T-cell (primary cell): ENCODE measurements at regions not wholly inside any gene's neighbourhood (a gene's known extent, or its start where the extent isn't known, plus 50 kb on each side); places are given as distances from the start of the nearest gene placed in this dataset.
A peak's percentile ranks its signal among the peaks of the same experiment; 100 is the strongest.

Experiments
- ATAC-seq, 4 experiments: fragments of 200-7000 bp in 3 of 4; fragments of 150-1000 bp in 1 of 4; cut with Tn5 transposase; replicated peaks in 1 of 4; 1 replicate in 3 of 4; 2 replicates in 1 of 4; pipeline ENCODE4 v1.10.0; 2021; ENCODE audit warnings: moderate library complexity in 3 of 4, mild to moderate bottlenecking in 2 of 4, moderate number of reproducible peaks in 1 of 4
- CTCF ChIA-PET, 2 donors: fragments of 300-600 bp; sonication (Branson Sonifier 250); formaldehyde crosslinking; loops; one replicate each; lab custom pipeline; 2022; ENCODE audit warnings: antibody characterized with exemption in 2 of 2; lab: Charles Lee
- POLR2A ChIA-PET, 2 donors: fragments of 300-600 bp; sonication (Branson Sonifier 250); formaldehyde crosslinking; loops; one replicate each; lab custom pipeline; 2022; ENCODE audit warnings: antibody characterized with exemption in 2 of 2; lab: Charles Lee
- DNase-seq, 35 experiments: peaks; one replicate each; pipeline versions ENCODE4 v3.0.0 to v3.0.0-alpha.2; 2013 to 2023
- H3K27ac ChIP-seq: one replicate; pipeline ENCODE4 v1.5.1; 2013; ENCODE audit warnings: low read length
- H3K27me3 ChIP-seq, 2 experiments: replicated peaks in 1 of 2; 1 replicate in 1 of 2; 2 replicates in 1 of 2; pipeline versions ENCODE4 v1.6.1 to v1.7.0; 2013; ENCODE audit warnings: low read length in 1 of 2, mixed read lengths in 1 of 2; ENCODE audit not compliant: control insufficient read depth in 2 of 2, insufficient read depth in 2 of 2; ENCODE audit errors: extremely low read depth in 1 of 2
- H3K36me3 ChIP-seq, 2 donors: 1 replicate in 1 of 2; 2 replicates in 1 of 2; pipeline versions ENCODE4 v1.6.1 to v1.7.0; 2013; ENCODE audit warnings: low read length in 1 of 2; ENCODE audit not compliant: control insufficient read depth in 2 of 2, insufficient read depth in 1 of 2; ENCODE audit errors: extremely low read depth in 1 of 2
- H3K4me1 ChIP-seq, 2 experiments: 1 replicate in 1 of 2; 2 replicates in 1 of 2; pipeline versions ENCODE4 v1.6.1 to v1.7.0; 2013; ENCODE audit warnings: low read length in 2 of 2, mixed read lengths in 1 of 2; ENCODE audit not compliant: insufficient read depth in 2 of 2, control insufficient read depth in 1 of 2; ENCODE audit errors: extremely low read depth in 1 of 2
- H3K4me3 ChIP-seq, 2 donors: 1 replicate in 1 of 2; 2 replicates in 1 of 2; pipeline versions ENCODE4 v1.5.1 to v1.7.0; 2013; ENCODE audit warnings: mild to moderate bottlenecking in 2 of 2, low read length in 1 of 2, moderate library complexity in 1 of 2; ENCODE audit not compliant: control insufficient read depth in 1 of 2; ENCODE audit errors: extremely low read depth in 1 of 2
- H3K9me3 ChIP-seq: 2 replicates; pipeline ENCODE4 v1.7.0; 2013
- H3K27ac Mint-ChIP-seq, 2 donors: one replicate each; pipeline ENCODE4 v1.8.0; 2020 to 2021; ENCODE audit warnings: mild to moderate bottlenecking in 2 of 2, mixed read lengths in 2 of 2
- H3K27me3 Mint-ChIP-seq, 2 donors: one replicate each; pipeline ENCODE4 v1.8.0; 2021 to 2022; ENCODE audit warnings: mixed read lengths in 2 of 2
- H3K36me3 Mint-ChIP-seq: one replicate; pipeline ENCODE4 v1.8.0; 2021; ENCODE audit warnings: mixed read lengths
- H3K4me1 Mint-ChIP-seq, 3 donors: one replicate each; pipeline ENCODE4 v1.8.0; 2020 to 2022; ENCODE audit warnings: mixed read lengths in 3 of 3, mild to moderate bottlenecking in 1 of 3
- H3K4me3 Mint-ChIP-seq, 3 donors: one replicate each; pipeline ENCODE4 v1.8.0; 2020 to 2022; ENCODE audit warnings: mild to moderate bottlenecking in 3 of 3, mixed read lengths in 3 of 3, moderate library complexity in 3 of 3
- H3K9me3 Mint-ChIP-seq, 3 donors: one replicate each; pipeline ENCODE4 v1.8.0; 2020 to 2022; ENCODE audit warnings: mixed read lengths in 3 of 3
- WGBS: methylation state at CpG from one replicate; pipeline ENCODE4 v1.1.5; 2013; ENCODE audit warnings: missing lambda C conversion rate; ENCODE audit not compliant: insufficient coverage; 5-methylcytosine and 5-hydroxymethylcytosine counted together

GRCh38 chr4:80139671-80140070 lies 57.6 kb upstream of the PRDM8 start:
- H3K4me3 ChIP-seq = no peak overlapping the region
- CTCF ChIA-PET = interaction anchor here (0.8 to 4.4 kb wide), 4 partner anchors 13 to 43 kb away, joined by 3 to 34 read pairs (median 4); no protein-coding TSS in a partner anchor

GRCh38 chr4:80138551-80139538 lies 58.5 kb upstream of the PRDM8 start:
- POLR2A ChIA-PET = interaction anchor here (0.8 to 1.0 kb wide), 2 partner anchors 13 kb away, joined by 4 read pairs; no protein-coding TSS in a partner anchor
- no CpG with 5 or more reads among the region's 2 CpGs for WGBS
- Mint-ChIP-seq H3K4me1 (peaks cover 49 to 62% (median 56%) of the 10 kb centered on the region in 3 donors), H3K4me3 (peak overlapping the region in 2 of 3 donors; percentile 0 to 2), H3K27ac (peak overlapping the region; percentile 95 to 96), H3K27me3 (no peaks in the 10 kb centered on the region), H3K36me3 (no peaks in the 10 kb centered on the region), H3K9me3 (peaks cover 0 to 4% (median 0%) of the 10 kb centered on the region in 3 donors)
- peaks cover 11 to 24% of the 10 kb centered on the region in 2 experiments for H3K4me1 ChIP-seq
- CTCF ChIA-PET = interaction anchor here (0.5 to 4.4 kb wide), 5 partner anchors 12 to 44 kb away, joined by 3 to 34 read pairs (median 4); no protein-coding TSS in a partner anchor
- no peaks in the 10 kb centered on the region for H3K27me3 ChIP-seq
- DNase-seq (peak; percentile 24 to 72 (median 53)), ATAC-seq (peak; percentile 99 to 100 (median 100))
- no peak overlapping the region for H3K4me3 ChIP-seq
- H3K9me3 ChIP-seq = no peaks in the 10 kb centered on the region
- H3K36me3 ChIP-seq = no peaks in the 10 kb centered on the region
- peak overlapping the region; percentile 76 for H3K27ac ChIP-seq

More at GRCh38 chr4:80139671-80140070, 57.6 kb upstream of the PRDM8 start:
- DNase-seq = no peak
- Histone ChIP-seq H3K4me1 (peaks cover 11 to 24% of the 10 kb centered on the region in 2 experiments), H3K27ac (peak overlapping the region; percentile 76), H3K27me3 (no peaks in the 10 kb centered on the region), H3K36me3 (no peaks in the 10 kb centered on the region), H3K9me3 (no peaks in the 10 kb centered on the region)
- no peaks in the 10 kb centered on the region for H3K27me3 Mint-ChIP-seq
- peak overlapping the region; percentile 95 to 96 for H3K27ac Mint-ChIP-seq
- no CpG with 5 or more reads among the region's 3 CpGs for WGBS
- no peaks in the 10 kb centered on the region for H3K36me3 Mint-ChIP-seq
- peak overlapping the region in 1 of 3 donors; percentile 0 for H3K4me3 Mint-ChIP-seq
- peaks cover 49 to 64% (median 57%) of the 10 kb centered on the region in 3 donors for H3K4me1 Mint-ChIP-seq
- POLR2A ChIA-PET = interaction anchor here (0.8 to 1.0 kb wide), 2 partner anchors 14 kb away, joined by 4 read pairs; no protein-coding TSS in a partner anchor
- peaks cover 0 to 4% (median 0%) of the 10 kb centered on the region in 3 donors for H3K9me3 Mint-ChIP-seq
- no peak for ATAC-seq

- H3K36me3 ChIP-seq = no peaks in the 10 kb centered on the region
- ChIA-PET CTCF (interaction anchor here in 1 of 2 donors (0.9 to 4.4 kb wide), 3 partner anchors 11 to 47 kb away, joined by 3 to 34 read pairs (median 4); no protein-coding TSS in a partner anchor), POLR2A (no interaction called here)
- DNase-seq (no peak), ATAC-seq (no peak)
- H3K4me3 ChIP-seq = no peak overlapping the region
- peak overlapping the region; percentile 90 to 95 for H3K27ac Mint-ChIP-seq
- peaks cover 11 to 20% of the 10 kb centered on the region in 2 experiments for H3K4me1 ChIP-seq
- no peak overlapping the region for H3K27ac ChIP-seq
- peak overlapping the region in 1 of 3 donors; percentile 21 for H3K4me3 Mint-ChIP-seq
- H3K27me3 Mint-ChIP-seq = no peaks in the 10 kb centered on the region
- H3K36me3 Mint-ChIP-seq = no peaks in the 10 kb centered on the region
- 71% methylated on average over 3 of the region's 5 CpGs for WGBS
- H3K9me3 ChIP-seq = no peaks in the 10 kb centered on the region
- H3K4me1 Mint-ChIP-seq = peaks cover 41 to 52% (median 45%) of the 10 kb centered on the region in 3 donors
- no peaks in the 10 kb centered on the region for H3K27me3 ChIP-seq
- peaks cover 0 to 4% (median 0%) of the 10 kb centered on the region in 3 donors for H3K9me3 Mint-ChIP-seq
Observed at GRCh38 chr4:80137631-80138030, 59.7 kb upstream of the PRDM8 start.

- no peaks in the 10 kb centered on the region for H3K9me3 ChIP-seq
- no peaks in the 10 kb centered on the region for H3K27me3 Mint-ChIP-seq
- CTCF ChIA-PET = interaction anchor here in 1 of 2 donors (4.4 kb wide), 1 partner anchor 10 kb away, joined by 34 read pairs; no protein-coding TSS in a partner anchor
- DNase-seq = no peak
- WGBS = no CpG with 5 or more reads among the region's 1 CpG
- H3K4me1 ChIP-seq = peaks cover 11 to 15% of the 10 kb centered on the region in 2 experiments
- no peak overlapping the region for H3K27ac Mint-ChIP-seq
- no peak overlapping the region for H3K4me3 ChIP-seq
- no peaks in the 10 kb centered on the region for H3K36me3 ChIP-seq
- no peaks in the 10 kb centered on the region for H3K27me3 ChIP-seq
- POLR2A ChIA-PET = interaction anchor here in 1 of 2 donors (0.7 kb wide), 1 partner anchor 7 kb away, joined by 3 read pairs; no protein-coding TSS in a partner anchor
- ATAC-seq = no peak
- no peaks in the 10 kb centered on the region for H3K36me3 Mint-ChIP-seq
- H3K27ac ChIP-seq = no peak overlapping the region
- H3K9me3 Mint-ChIP-seq = peaks cover 0 to 4% (median 0%) of the 10 kb centered on the region in 3 donors
- H3K4me1 Mint-ChIP-seq = peaks cover 32 to 39% (median 34%) of the 10 kb centered on the region in 3 donors
- no peak overlapping the region for H3K4me3 Mint-ChIP-seq
Observed at GRCh38 chr4:80136270-80136669, 61.0 kb upstream of the PRDM8 start.

- H3K4me1 Mint-ChIP-seq = peaks cover 32 to 36% (median 33%) of the 10 kb centered on the region in 3 donors
- H3K4me3 ChIP-seq = no peak overlapping the region
- no peak overlapping the region for H3K27ac Mint-ChIP-seq
- H3K27ac ChIP-seq = no peak overlapping the region
- ATAC-seq (no peak), DNase-seq (no peak)
- H3K4me3 Mint-ChIP-seq = no peak overlapping the region
- peaks cover 0 to 4% (median 0%) of the 10 kb centered on the region in 3 donors for H3K9me3 Mint-ChIP-seq
- ChIA-PET CTCF (interaction anchor here in 1 of 2 donors (4.4 kb wide), 1 partner anchor 9 kb away, joined by 34 read pairs; no protein-coding TSS in a partner anchor), POLR2A (no interaction called here)
- no peaks in the 10 kb centered on the region for H3K27me3 ChIP-seq
- no peaks in the 10 kb centered on the region for H3K36me3 Mint-ChIP-seq
- peaks cover 11 to 15% of the 10 kb centered on the region in 2 experiments for H3K4me1 ChIP-seq
- H3K27me3 Mint-ChIP-seq = no peaks in the 10 kb centered on the region
- H3K9me3 ChIP-seq = no peaks in the 10 kb centered on the region
- H3K36me3 ChIP-seq = no peaks in the 10 kb centered on the region
Observed at GRCh38 chr4:80135702-80136058, 61.6 kb upstream of the PRDM8 start.
